GM18909 (cell line): ENCODE measurements at regions not wholly inside any gene's neighbourhood (a gene's known extent, or its start where the extent isn't known, plus 50 kb on each side); places are given as distances from the start of the nearest gene placed in this dataset.

Experiments used
- ATAC-seq: cut with Tn5 transposase; IDR thresholded peaks from one replicate; pipeline ENCODE4 v1.9.1; 2021; ENCODE audit warnings: mild to moderate bottlenecking; ENCODE audit not compliant: unreplicated experiment, poor library complexity

GRCh38 chr1:3954170-3955169, 54.4 kb upstream of the C1orf174 start:
- ATAC-seq, result no peak

DNA sequence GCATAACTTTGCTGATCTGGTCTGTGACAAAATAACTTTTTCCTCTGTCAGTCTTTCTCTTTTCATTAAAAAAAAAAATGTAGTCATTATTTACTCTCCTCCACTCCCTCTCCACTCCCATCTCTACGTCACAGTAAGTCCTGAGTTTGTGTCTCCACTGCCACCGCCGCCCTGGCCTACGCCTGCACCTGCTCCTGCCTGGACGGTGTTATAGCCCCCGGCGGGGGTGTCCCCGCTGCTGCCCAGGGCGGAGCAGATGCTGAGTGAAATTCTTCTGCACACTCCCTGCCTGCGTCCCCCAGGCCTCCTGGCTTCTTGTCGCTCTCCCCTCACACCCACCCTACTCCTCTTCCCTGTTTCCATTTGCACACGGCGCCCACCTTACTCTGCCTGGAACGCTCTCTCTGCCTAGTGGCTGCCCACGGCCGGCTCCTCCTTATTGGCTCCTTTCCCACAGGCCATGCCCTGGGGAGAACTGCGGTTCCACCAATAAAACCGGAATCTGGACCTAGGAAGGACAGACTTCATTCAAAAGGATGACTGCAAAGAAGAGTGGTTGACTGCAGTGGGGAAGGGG, 55.2 kb upstream of the C1orf174 start:
- no peak for ATAC-seq

GRCh38 chr1:3956527-3957170, 56.6 kb upstream of the C1orf174 start:
- ATAC-seq, result no peak

- ATAC-seq, result no peak
Measured at GRCh38 chr1:3959361-3959760, 59.3 kb upstream of the C1orf174 start.

DNA sequence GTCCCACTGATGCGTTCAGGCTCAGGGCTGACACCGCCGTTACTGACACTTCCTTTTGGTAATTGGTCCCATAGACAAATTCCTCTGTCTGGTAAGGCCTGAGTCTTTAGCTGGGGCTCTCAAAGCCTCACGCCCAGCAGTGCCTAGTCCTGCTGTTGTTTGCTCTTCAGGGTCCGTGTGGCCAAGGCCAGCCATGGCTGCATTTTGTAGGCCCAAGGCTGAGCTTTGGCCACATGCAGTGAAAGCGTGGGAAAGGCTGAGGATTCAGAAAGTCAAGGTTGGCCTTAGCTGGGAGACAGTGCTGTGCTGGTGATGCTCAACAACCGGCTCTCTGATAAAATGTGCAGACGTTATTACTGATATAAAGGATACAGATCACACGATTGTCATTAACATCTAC, 63.5 kb upstream of the C1orf174 start:
- ATAC-seq, result no peak

DNA sequence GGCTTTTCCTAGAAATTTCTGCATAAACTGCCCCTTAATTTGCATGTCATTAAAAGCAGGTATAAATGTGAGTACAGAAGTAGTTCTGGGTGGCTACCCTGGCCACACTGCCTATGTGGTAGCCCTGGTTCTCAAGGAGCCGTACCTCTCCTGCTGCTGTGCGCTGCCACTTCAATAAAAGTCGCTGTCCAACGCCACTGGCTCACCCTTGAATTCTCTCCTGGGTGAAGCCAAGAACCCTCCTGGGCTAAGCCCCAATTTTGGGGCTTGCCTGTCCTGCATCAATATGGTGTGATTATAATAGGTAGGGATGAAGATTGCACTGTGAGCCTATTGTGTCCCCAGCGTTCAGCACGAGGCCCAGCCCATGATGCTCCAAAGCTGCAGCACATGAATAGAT, 65.6 kb upstream of the C1orf174 start:
- no peak for ATAC-seq

DNA sequence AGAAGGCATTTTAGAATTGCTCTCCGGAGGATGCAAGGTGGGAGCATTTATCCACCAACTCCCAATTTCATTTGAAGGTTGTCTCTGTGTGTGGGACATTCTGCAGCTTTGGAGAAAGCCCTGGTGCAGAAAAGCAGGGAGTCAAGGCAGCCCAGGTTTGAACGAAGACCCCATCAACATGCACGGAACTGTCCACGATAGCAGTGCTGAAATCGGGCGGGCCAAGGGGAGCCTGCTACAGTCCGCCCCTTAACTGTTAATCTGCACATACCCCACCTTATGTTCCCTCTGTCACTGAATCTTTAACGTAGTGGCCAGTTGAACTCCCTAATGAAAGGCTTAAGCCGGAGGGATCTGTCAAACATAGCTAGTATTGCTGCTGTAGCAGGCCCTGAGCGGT, 68.8 kb upstream of the C1orf174 start:
- ATAC-seq, result no peak

GRCh38 chr1:3971981-3972380, 71.9 kb upstream of the C1orf174 start:
- ATAC-seq, result no peak

- no peak for ATAC-seq
Measured at GRCh38 chr1:3975903-3976630, 76.0 kb upstream of the C1orf174 start.

DNA sequence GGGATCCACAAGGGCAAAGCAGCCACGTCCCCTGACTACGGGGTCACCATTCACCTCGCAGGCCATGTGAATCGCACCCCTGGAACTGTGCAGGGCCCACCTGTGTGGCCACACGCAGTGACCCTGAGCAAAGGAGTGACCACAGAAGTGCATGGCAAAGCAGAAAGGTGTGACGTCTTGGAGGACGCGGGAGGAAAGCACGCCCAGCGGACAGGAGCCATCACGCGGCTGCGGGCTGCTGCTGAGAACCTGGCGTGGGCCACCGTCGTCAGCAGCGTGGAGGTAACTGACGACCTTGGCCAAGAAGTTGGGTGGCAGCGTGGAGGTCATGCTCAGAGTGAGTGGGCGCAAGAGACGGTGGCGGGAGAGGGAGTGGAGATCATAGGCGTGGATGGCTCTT, 76.7 kb upstream of the C1orf174 start:
- ATAC-seq, result no peak

- no peak for ATAC-seq
Measured at GRCh38 chr1:3978196-3978989, 78.3 kb upstream of the C1orf174 start.

- no peak for ATAC-seq
Measured at GRCh38 chr1:3978990-3979325, 78.9 kb upstream of the C1orf174 start.

- ATAC-seq, result no peak
Measured at GRCh38 chr1:3981261-3981660, 81.2 kb upstream of the C1orf174 start.

DNA sequence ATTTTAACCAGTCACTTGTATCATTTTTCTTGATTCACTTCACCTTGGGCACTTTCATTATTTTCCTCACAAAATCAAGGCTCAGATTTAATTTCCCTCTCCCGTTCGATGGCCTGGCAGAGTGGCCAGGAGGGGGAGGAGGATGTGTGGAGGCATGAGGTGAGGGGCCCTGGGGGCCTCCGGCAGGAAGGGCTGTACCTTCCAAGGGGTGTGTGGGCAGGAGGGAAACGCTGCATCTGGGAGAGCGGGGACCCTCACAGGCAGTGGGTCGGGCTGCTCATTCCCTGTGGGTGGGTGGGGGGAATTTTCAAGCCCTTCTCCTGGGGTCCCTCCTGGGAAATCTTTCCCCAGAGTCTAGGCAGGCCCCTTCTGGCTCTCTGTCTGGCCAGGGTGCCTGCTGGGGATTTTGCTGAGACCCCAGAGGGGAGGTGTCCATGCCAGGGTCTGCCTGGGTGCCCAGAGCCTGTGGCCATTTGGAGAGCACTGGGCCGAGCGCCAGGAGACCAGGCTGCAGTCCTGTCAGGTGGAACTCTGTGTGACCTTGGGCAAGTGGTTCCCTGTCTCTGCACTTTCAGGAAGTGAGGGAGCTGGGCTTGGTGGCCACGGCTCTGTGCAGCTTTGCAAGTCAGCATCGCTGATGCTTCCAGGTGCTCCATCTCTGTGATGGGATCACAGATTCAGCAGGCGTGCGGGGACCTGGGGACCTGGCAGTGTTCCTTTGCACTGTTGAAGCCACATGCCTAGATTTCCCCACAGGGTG, 81.9 kb upstream of the C1orf174 start:
- no peak for ATAC-seq

DNA sequence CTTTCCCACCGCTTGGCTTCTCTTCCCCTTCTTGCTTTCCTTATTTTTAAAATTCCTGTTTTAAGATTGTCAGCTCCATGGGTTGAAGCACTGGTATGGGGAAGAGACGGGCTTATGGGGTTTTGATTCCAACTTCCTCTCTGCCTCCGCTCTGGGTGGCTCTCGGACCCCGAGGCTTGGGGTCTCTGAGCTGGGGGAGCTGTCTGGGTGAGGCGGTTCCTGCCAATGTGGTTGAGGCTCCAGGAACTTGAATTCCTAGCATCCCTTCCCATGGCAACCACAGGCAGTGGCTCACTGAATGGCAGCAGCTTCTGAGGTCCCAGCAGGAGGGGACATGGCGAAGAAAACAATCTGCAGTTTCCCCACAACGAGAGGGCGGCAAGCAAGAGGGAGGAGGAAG, 83.1 kb upstream of the C1orf174 start:
- no peak for ATAC-seq

DNA sequence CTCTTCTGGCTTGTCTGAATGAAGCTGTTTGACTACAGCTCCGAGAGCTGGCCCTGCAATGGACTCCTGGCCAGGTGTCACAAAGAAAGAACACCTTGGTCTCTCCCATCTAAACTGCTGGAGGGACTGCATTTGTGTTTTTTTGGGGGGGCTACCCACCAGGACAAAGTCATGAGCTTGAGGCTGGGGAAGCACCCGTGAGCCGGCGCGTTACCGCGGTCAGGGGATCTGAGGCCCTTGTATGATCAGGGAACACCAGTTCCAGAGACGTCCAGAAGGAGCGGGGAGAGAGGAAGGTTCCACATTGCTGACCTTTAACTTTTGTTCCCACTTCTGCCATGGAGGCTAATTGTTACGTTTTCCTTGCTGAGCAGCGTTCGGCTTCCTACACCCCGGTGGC, 84.5 kb upstream of the C1orf174 start:
- no peak for ATAC-seq

DNA sequence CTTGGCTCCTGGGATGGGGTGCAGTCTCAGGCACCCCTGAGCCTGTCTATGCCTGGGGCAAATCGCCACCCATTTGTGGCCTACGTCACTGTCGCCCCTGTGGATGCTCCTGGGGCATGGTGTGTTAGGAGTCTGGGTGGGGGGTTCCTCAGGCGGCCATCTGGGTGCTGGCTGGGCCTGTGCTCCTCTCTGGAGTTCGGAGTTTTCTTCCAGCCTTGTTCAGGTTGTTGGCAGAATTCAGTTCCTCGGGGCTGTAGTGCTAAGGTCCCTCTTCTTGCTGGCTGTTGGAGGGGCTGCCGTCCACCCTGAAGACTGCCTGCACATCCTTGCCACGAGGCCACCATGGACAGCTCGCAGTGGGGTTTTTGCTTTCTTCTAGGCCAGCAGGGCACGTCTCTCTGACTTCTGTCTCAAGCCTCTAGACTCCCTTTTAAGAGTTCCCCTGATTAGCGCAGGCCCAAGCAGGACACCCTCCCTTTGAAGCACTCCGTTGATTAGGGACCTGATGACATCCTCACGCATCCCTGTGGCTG, 86.7 kb upstream of the C1orf174 start:
- ATAC-seq, result no peak

DNA sequence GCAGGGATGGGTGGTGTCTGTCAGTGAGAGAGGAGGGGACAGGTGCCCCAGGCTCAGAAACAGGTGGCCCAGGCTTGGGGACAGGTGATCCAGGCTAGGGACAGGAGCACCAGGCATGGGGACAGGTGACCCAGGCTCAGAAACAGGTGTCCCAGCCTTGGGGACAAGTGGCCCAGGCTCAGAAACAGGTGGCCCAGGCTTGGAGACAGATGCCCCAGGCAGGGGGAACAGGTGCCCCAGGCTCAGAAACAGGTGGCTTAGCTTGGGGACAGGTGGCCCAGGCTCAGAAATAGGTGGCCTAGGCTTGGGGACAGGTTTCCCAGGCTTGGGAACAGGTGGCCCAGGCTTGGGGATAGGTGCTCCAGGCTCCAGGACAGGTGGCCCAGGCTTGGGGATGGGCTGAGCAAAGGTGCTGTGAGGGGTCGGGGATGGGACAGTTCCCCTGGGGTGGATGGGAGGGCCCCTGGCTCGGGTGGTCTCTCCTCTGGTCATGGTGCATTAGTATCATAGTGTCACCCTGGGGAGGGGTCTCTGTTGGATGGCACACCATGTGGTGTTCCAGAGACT, 87.7 kb upstream of the C1orf174 start:
- no peak for ATAC-seq

DNA sequence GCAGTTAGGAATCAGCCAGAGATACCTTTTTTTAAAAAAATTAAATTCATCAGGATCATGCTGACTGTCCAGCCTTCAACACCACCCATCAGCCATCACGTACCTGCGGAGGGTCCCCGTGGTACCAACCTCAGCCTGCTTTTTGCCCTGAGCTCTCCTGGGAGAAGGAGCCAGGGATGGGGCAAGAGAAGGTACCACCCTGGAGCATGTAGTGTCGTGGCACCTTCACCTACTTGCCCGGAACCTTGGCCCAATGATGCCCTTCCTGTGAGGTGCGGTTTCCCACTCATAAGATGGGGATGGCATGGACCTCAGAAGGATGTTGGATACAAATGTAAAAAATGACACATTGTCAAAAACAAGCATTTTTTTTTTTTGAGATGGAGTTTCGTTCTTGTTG, 88.4 kb upstream of the C1orf174 start:
- no peak for ATAC-seq
